GM12878 (cell line): ENCODE measurements at regions not wholly inside any gene's neighbourhood (a gene's known extent, or its start where the extent isn't known, plus 50 kb on each side); places are given as distances from the start of the nearest gene placed in this dataset.

Experiments used
- ATAC-seq: fragments of 200-7000 bp; cut with Tn5 transposase; 3 replicates; pipeline ENCODE4 v1.9.1; 2020; ENCODE audit warnings: mild to moderate bottlenecking, moderate library complexity
- BruUV-seq: library from RNA; stranded (reverse); fragments of 400-500 nt; replicated peaks from 2 replicates; lab custom pipeline; 2021; lab: Mats Ljungman, UMichigan
- CTCF ChIA-PET: fragments of 300-600 bp; sonication (Branson Sonifier 250); formaldehyde crosslinking; extraction: SDS; loops from one replicate; lab custom pipeline; 2021; ENCODE audit warnings: inconsistent platforms; lab: Yijun Ruan, JAX
- POLR2A ChIA-PET: fragments of 350-600 bp; formaldehyde crosslinking; extraction: SDS; loops from one replicate; lab custom pipeline; 2021; ENCODE audit warnings: inconsistent platforms; lab: Charles Lee
- RAD21 ChIA-PET: fragments of 300-600 bp; sonication (Branson Sonifier 250); formaldehyde crosslinking; loops from one replicate; lab custom pipeline; 2023; ENCODE audit warnings: antibody characterized with exemption; ENCODE audit not compliant: unreplicated experiment; lab: Charles Lee
- SMC1A ChIA-PET: fragments of 300-600 bp; sonication (Branson Sonifier 250); formaldehyde crosslinking; loops from one replicate; lab custom pipeline; 2023; ENCODE audit not compliant: unreplicated experiment, uncharacterized antibody; lab: Charles Lee
- DNase-seq: peaks from one replicate; pipeline ENCODE4 v3.0.0-alpha.2; 2011; ENCODE audit warnings: low read depth, low spot score
- FAIRE-seq: peaks from 3 replicates; lab custom pipeline; 2011; peaks lifted over from hg19 to GRCh38; lab: Jason Lieb, UNC
- H2AFZ ChIP-seq: 2 replicates; pipeline ENCODE4 v1.6.0; 2011; ENCODE audit warnings: low read depth, low read length, control low read depth; ENCODE audit not compliant: control insufficient read depth
- H3K27ac ChIP-seq: 2 replicates; pipeline ENCODE4 v1.5.1; 2011; ENCODE audit warnings: control low read depth; ENCODE audit not compliant: control insufficient read depth, insufficient read depth
- H3K27me3 ChIP-seq, 2 experiments: replicated peaks in 1 of 2; 2 replicates each; pipeline versions ENCODE4 v1.6.0 to v1.6.1; 2011; ENCODE audit warnings: low read length in 1 of 2; ENCODE audit not compliant: control insufficient read depth in 2 of 2, insufficient read depth in 2 of 2
- H3K36me3 ChIP-seq, 2 experiments: 2 replicates each; pipeline ENCODE4 v1.5.1; 2011; ENCODE audit warnings: low read length in 1 of 2; ENCODE audit not compliant: control insufficient read depth in 2 of 2, insufficient read depth in 2 of 2
- H3K4me1 ChIP-seq: 2 replicates; pipeline ENCODE4 v1.6.1; 2011; ENCODE audit warnings: mild to moderate bottlenecking, low read length, moderate library complexity, mixed read lengths; ENCODE audit not compliant: control insufficient read depth, insufficient read depth
- H3K4me2 ChIP-seq: 2 replicates; pipeline ENCODE4 v1.6.0; 2011; ENCODE audit warnings: control low read depth; ENCODE audit not compliant: control insufficient read depth, insufficient read depth
- H3K4me3 ChIP-seq: fragments of 200-600 bp; sonication (generic); 2 replicates; pipeline ENCODE4 v1.5.1; 2016
- H3K79me2 ChIP-seq: 2 replicates; pipeline ENCODE4 v1.6.0; 2011; ENCODE audit warnings: low read length; ENCODE audit not compliant: control insufficient read depth, insufficient read depth
- H3K9ac ChIP-seq: 2 replicates; pipeline ENCODE4 v1.8.0; 2011; ENCODE audit warnings: low read length, control low read depth, mixed read lengths; ENCODE audit not compliant: control insufficient read depth, insufficient read depth
- H3K9me3 ChIP-seq: replicated peaks from 3 replicates; pipeline ENCODE4 v1.5.1; 2011; ENCODE audit warnings: mild to moderate bottlenecking, low read length; ENCODE audit not compliant: control insufficient read depth, insufficient read depth
- H4K20me1 ChIP-seq: 2 replicates; pipeline ENCODE4 v1.6.0; 2011; ENCODE audit not compliant: control insufficient read depth, insufficient read depth
- GATAD2B ChIP-seq: fragments of 450-650 bp; conservative IDR thresholded peaks from 2 replicates; pipeline ENCODE4 v1.6.1; 2017; ENCODE audit warnings: low read depth, mild to moderate bottlenecking, moderate library complexity
- IKZF1 ChIP-seq: fragments of 450-650 bp; conservative IDR thresholded peaks from 2 replicates; pipeline ENCODE4 v1.6.1; 2017; ENCODE audit warnings: antibody characterized with exemption, mild to moderate bottlenecking
- KAT2A ChIP-seq: conservative IDR thresholded peaks from 2 replicates; pipeline ENCODE4 v1.6.1; 2011; ENCODE audit warnings: low read depth, low read length; ENCODE audit not compliant: control insufficient read depth
- MEF2A ChIP-seq: IDR thresholded peaks from 2 replicates; pipeline ENCODE4 v1.6.1; 2011; ENCODE audit warnings: low read depth, mild to moderate bottlenecking, low read length, moderate library complexity; ENCODE audit not compliant: insufficient read depth
- MXI1 ChIP-seq: fragments of 150-350 bp; IDR thresholded peaks from 2 replicates; pipeline ENCODE4 v1.6.1; 2011; ENCODE audit warnings: low read depth, mild to moderate bottlenecking, inconsistent platforms, low read length, improper control_type of control experiment
- NFIC ChIP-seq: IDR thresholded peaks from 2 replicates; pipeline ENCODE4 v1.6.1; 2012; ENCODE audit warnings: low read depth, mild to moderate bottlenecking, inconsistent platforms, low read length, moderate library complexity
- NFXL1 ChIP-seq: fragments of 450-650 bp; IDR thresholded peaks from 2 replicates; pipeline ENCODE4 v1.6.1; 2017; ENCODE audit warnings: antibody characterized with exemption, mild to moderate bottlenecking, borderline replicate concordance
- NFYA ChIP-seq: IDR thresholded peaks from 2 replicates; pipeline ENCODE4 v1.6.1; 2011; ENCODE audit warnings: low read depth, mild to moderate bottlenecking, low read length, improper control_type of control experiment, borderline replicate concordance
- SPI1 ChIP-seq: IDR thresholded peaks from 2 replicates; pipeline ENCODE4 v1.6.1; 2011; ENCODE audit warnings: low read depth, mild to moderate bottlenecking, low read length, moderate library complexity, borderline replicate concordance; ENCODE audit not compliant: insufficient read depth
- TBL1XR1 ChIP-seq: IDR thresholded peaks from 2 replicates; pipeline ENCODE4 v1.6.1; 2012; ENCODE audit warnings: low read depth, low read length, improper control_type of control experiment
- ZBTB11 ChIP-seq: fragments of 450-650 bp; formaldehyde crosslinking; IDR thresholded peaks from 2 replicates; pipeline ENCODE4 v1.5.0; 2022; ENCODE audit warnings: mild to moderate bottlenecking, missing genetic modification characterization
- ZBTB40 ChIP-seq: fragments of 450-650 bp; IDR thresholded peaks from 2 replicates; pipeline ENCODE4 v1.6.1; 2016; ENCODE audit warnings: mild to moderate bottlenecking, moderate library complexity, borderline replicate concordance
- WGBS: methylation state at CpG from one replicate; pipeline ENCODE4 v1.1.6; 2016; ENCODE audit warnings: low lambda C conversion rate; ENCODE audit not compliant: insufficient replicate concordance, insufficient coverage; ENCODE audit errors: missing lambda C conversion rate; 5-methylcytosine and 5-hydroxymethylcytosine counted together
- in situ Hi-C: fragments of 300-500 bp; cut with MboI; formaldehyde crosslinking; loops from 9 replicates; pipeline ENCODE4 v1.14.3; 2018; ENCODE audit warnings: mixed read lengths
- intact Hi-C: fragments of 100-400 bp; cut with micrococcal nuclease; formaldehyde crosslinking; loops from one replicate; pipeline ENCODE4 v1.14.2; 2022; ENCODE audit not compliant: unreplicated experiment

GRCh38 chr2:153387203-153387602 lies 91.4 kb downstream of the RPRM start (continued):
- TF ChIP-seq ZBTB40, result no peak
- no peak for TF ChIP-seq NFXL1
- TF ChIP-seq TBL1XR1, result no peak

- Histone ChIP-seq H3K9me3 (no peaks in the 10 kb centered on the region), H2AFZ (no peak overlapping the region), H3K4me2 (no peak overlapping the region), H3K27me3 (no peaks in the 10 kb centered on the region), H4K20me1 (no peaks in the 10 kb centered on the region), H3K36me3 (no peaks in the 10 kb centered on the region), H3K27ac (no peak overlapping the region), H3K79me2 (no peaks in the 10 kb centered on the region), H3K4me1 (no peaks in the 10 kb centered on the region), H3K4me3 (no peak overlapping the region), H3K9ac (no peak overlapping the region)
- ChIA-PET CTCF (no interaction called here), POLR2A (no interaction called here), RAD21 (no interaction called here), SMC1A (interaction anchor here (0.6 kb wide), 1 partner anchor 12 kb away, joined by 3 read pairs; no protein-coding TSS in a partner anchor)
- FAIRE-seq (no peak), ATAC-seq (no peak), DNase-seq (no peak)
- in situ Hi-C loops, result no loop called here
- no TSS peak for BruUV-seq
- WGBS, result 46% methylated on average over 2 of the region's 2 CpGs
- intact Hi-C loops, result no loop called here
- TF ChIP-seq NFYA (no peak), MEF2A (no peak), SPI1 (no peak), KAT2A (no peak), MXI1 (no peak), IKZF1 (no peak), NFIC (no peak), TBL1XR1 (no peak), GATAD2B (no peak), ZBTB11 (CRISPR knock-in tag) (no peak)
Observed at GRCh38 chr2:153386481-153386897, 92.1 kb downstream of the RPRM start.
